Transverse colon (tissue), 4 donors: ENCODE measurements at regions not wholly inside any gene's neighbourhood (a gene's known extent, or its start where the extent isn't known, plus 50 kb on each side); places are given as distances from the start of the nearest gene placed in this dataset.

Experiments used
- DNase-seq: peaks from one replicate; pipeline ENCODE4 v3.0.0-alpha.2; 2019
- H3K27ac ChIP-seq, 4 donors: fragments of 200-600 bp; sonication (generic); 2 replicates each; pipeline ENCODE4 v1.5.1; 2016 to 2018; ENCODE audit warnings: inconsistent platforms in 4 of 4
- H3K27me3 ChIP-seq: fragments of 200-600 bp; sonication (generic); 2 replicates; pipeline ENCODE4 v1.5.1; 2017; ENCODE audit warnings: inconsistent platforms
- H3K36me3 ChIP-seq, 4 donors: fragments of 200-600 bp; sonication (generic); 2 replicates each; pipeline ENCODE4 v1.5.1; 2017 to 2019; ENCODE audit warnings: inconsistent platforms in 4 of 4
- H3K4me1 ChIP-seq, 4 donors: fragments of 200-600 bp; sonication (generic); 2 replicates each; pipeline ENCODE4 v1.5.1; 2017 to 2020; ENCODE audit warnings: inconsistent platforms in 4 of 4
- H3K4me3 ChIP-seq, 4 donors: fragments of 200-600 bp; sonication (generic); 1 replicate in 1 of 4; 2 replicates in 3 of 4; pipeline versions ENCODE4 v1.5.1 to v1.6.1; 2017 to 2019; ENCODE audit warnings: inconsistent platforms in 4 of 4
- H3K9me3 ChIP-seq, 2 donors: fragments of 200-600 bp; sonication (generic); 2 replicates each; pipeline ENCODE4 v1.5.1; 2017 to 2019; ENCODE audit warnings: inconsistent platforms in 2 of 2
- CTCF ChIP-seq, 5 experiments: fragments of 200-600 bp in 3 of 5; fragments of 450-650 bp in 2 of 5; sonication (generic) in 3 of 5; IDR thresholded peaks; 1 replicate in 2 of 5; 2 replicates in 3 of 5; pipeline ENCODE4 v1.5.1; 2016 to 2017; ENCODE audit warnings: antibody characterized with exemption in 5 of 5, inconsistent platforms in 3 of 5, mild to moderate bottlenecking in 2 of 5, moderate library complexity in 1 of 5
- EP300 ChIP-seq: sonication (generic); formaldehyde crosslinking; IDR thresholded peaks from one replicate; pipeline ENCODE4 v1.6.1; 2017; ENCODE audit warnings: antibody characterized with exemption, low read depth
- POLR2A ChIP-seq: fragments of 450-650 bp; IDR thresholded peaks from one replicate; pipeline ENCODE4 v1.6.1; 2016; ENCODE audit warnings: antibody characterized with exemption, mild to moderate bottlenecking, moderate library complexity
- POLR2AphosphoS5 ChIP-seq, 3 donors: sonication (generic); formaldehyde crosslinking; IDR thresholded peaks; one replicate each; pipeline ENCODE4 v1.6.1; 2016; ENCODE audit warnings: antibody characterized with exemption in 3 of 3
- WGBS, 2 donors: methylation state at CpG; one replicate each; pipeline ENCODE4 v1.1.5; 2018; ENCODE audit warnings: low coverage in 1 of 2; 5-methylcytosine and 5-hydroxymethylcytosine counted together
- in situ Hi-C, 4 donors: fragments of 200-750 bp; cut with MboI; loops; one replicate each; pipeline versions ENCODE4 v1.15.0 to v1.15.1; 2017; ENCODE audit warnings: low sequenced_read_pairs in 3 of 4, low pct_ligation_motif_present in 1 of 4, low pct_unique_long_range_greater_than_20kb in 1 of 4
- intact Hi-C: fragments of 100-400 bp; cut with DNase I; formaldehyde crosslinking; loops from one replicate; pipeline ENCODE4 v1.15.1; 2023; ENCODE audit warnings: low total_unique reads

- Histone ChIP-seq H3K27ac (no peak overlapping the region), H3K4me3 (no peak overlapping the region), H3K36me3 (no peaks in the 10 kb centered on the region), H3K9me3 (no peaks in the 10 kb centered on the region), H3K27me3 (no peaks in the 10 kb centered on the region), H3K4me1 (peaks cover 0 to 12% (median 3%) of the 10 kb centered on the region in 4 donors)
- no peak for DNase-seq
- in situ Hi-C loops (no loop called here), intact Hi-C loops (no loop called here)
- WGBS, 2 donors, result 86 to 88% methylated on average over 8 to 19 of the region's 19 CpGs
- TF ChIP-seq EP300, result no peak
- TF ChIP-seq POLR2A, result no peak
Observed at GRCh38 chr2:109066917-109067597, 61.9 kb upstream of the SH3RF3 start.

- in situ Hi-C loops, result no loop called here
Observed at GRCh38 chr2:109066501-109066900, 62.5 kb upstream of the SH3RF3 start.

GRCh38 chr2:109065391-109065734 lies 63.6 kb upstream of the SH3RF3 start:
- intact Hi-C loops, result no loop called here
- H3K4me1 ChIP-seq, result peaks cover 0 to 16% (median 5%) of the 10 kb centered on the region in 4 donors

More at GRCh38 chr2:109066501-109066900, 62.5 kb upstream of the SH3RF3 start:
- no peaks in the 10 kb centered on the region for H3K9me3 ChIP-seq
- no peaks in the 10 kb centered on the region for H3K27me3 ChIP-seq
- DNase-seq, result no peak
- H3K4me1 ChIP-seq, result peaks cover 0 to 16% (median 4%) of the 10 kb centered on the region in 4 donors
- no peak overlapping the region for H3K27ac ChIP-seq
- WGBS, 2 donors, result 92% methylated on average over 7 of the region's 7 CpGs; no CpG with 5 or more reads in 1 of the 2 donors
- H3K4me3 ChIP-seq, result no peak overlapping the region
- TF ChIP-seq POLR2AphosphoS5 (IDR thresholded peaks at IDR 0.05) (no peak), POLR2A (no peak), EP300 (no peak), CTCF (IDR thresholded peaks at IDR 0.05) (no peak)
- H3K36me3 ChIP-seq, result no peaks in the 10 kb centered on the region
- intact Hi-C loops, result no loop called here

DNA sequence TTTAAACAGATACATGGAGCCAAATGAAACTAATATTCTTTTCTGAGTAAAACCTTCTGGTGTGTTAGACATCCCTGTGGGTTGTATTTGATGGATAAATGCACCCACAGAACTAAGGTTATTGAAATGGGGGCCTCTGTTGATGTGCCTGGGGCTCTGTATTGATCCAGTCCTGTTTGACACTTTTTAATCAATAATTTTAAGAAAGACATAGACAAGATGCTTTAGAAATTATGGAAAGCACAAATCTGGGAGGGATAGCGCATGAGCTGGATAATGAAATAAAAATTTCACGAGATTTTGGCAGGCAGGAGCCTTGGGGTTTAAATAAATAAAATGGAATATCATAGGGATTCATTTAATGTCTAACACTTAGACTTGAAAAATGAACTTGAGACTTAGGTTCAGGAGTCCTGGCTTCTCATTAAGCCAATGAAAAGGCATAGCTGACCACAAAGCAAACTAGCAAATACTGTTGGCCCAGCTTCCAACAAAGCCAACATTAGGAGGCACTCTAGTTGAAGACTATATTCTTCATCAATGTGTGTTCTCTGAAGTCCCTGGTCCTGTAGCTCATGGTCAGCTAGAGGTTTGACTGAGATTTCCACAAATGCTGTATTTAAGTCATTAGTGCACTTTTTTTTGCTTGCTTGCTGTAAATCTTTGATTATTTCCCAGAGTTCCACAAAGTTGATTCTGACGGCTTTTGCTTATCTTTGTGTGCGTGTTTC lies 64.2 kb upstream of the SH3RF3 start:
- H3K4me1 ChIP-seq, result peaks cover 0 to 16% (median 5%) of the 10 kb centered on the region in 4 donors
- no peak overlapping the region for H3K4me3 ChIP-seq
- H3K27ac ChIP-seq, result no peak overlapping the region
- WGBS, 2 donors, result 48 to 72% methylated on average over 2 to 4 of the region's 4 CpGs
- H3K9me3 ChIP-seq, result no peaks in the 10 kb centered on the region
- in situ Hi-C loops (no loop called here), intact Hi-C loops (no loop called here)
- no peaks in the 10 kb centered on the region for H3K27me3 ChIP-seq
- H3K36me3 ChIP-seq, result no peaks in the 10 kb centered on the region
- DNase-seq, result no peak
- TF ChIP-seq CTCF (IDR thresholded peaks at IDR 0.05) (no peak), POLR2A (no peak), POLR2AphosphoS5 (IDR thresholded peaks at IDR 0.05) (no peak), EP300 (no peak)

More at GRCh38 chr2:109065391-109065734, 63.6 kb upstream of the SH3RF3 start:
- no peak for TF ChIP-seq POLR2AphosphoS5 (IDR thresholded peaks at IDR 0.05)
- no peak for TF ChIP-seq POLR2A
- no peak for TF ChIP-seq CTCF (IDR thresholded peaks at IDR 0.05)
- Histone ChIP-seq H3K4me3 (no peak overlapping the region), H3K9me3 (no peaks in the 10 kb centered on the region), H3K27me3 (no peaks in the 10 kb centered on the region), H3K27ac (no peak overlapping the region), H3K36me3 (no peaks in the 10 kb centered on the region)
- in situ Hi-C loops, result no loop called here
- DNase-seq, result no peak
- WGBS, 2 donors, result 62 to 80% methylated on average over 1 to 7 of the region's 7 CpGs
